Endothelial cell of umbilical vein (primary cell): ENCODE measurements at regions not wholly inside any gene's neighbourhood (a gene's known extent, or its start where the extent isn't known, plus 50 kb on each side); places are given as distances from the start of the nearest gene placed in this dataset.

ENCODE experiments used
- BruUV-seq: library from RNA; stranded (reverse); fragments of 400-500 nt; replicated peaks from 2 replicates; lab custom pipeline; 2021; lab: Mats Ljungman, UMichigan
- CTCF ChIA-PET: fragments of 300-600, 350-600 bp; sonication (Branson Sonifier 250); formaldehyde crosslinking; loops from one replicate; lab custom pipeline; 2021; ENCODE audit warnings: antibody characterized with exemption, inconsistent platforms; lab: Charles Lee
- POLR2A ChIA-PET: fragments of 300-600, 350-600 bp; sonication (Branson Sonifier 250); formaldehyde crosslinking; loops from one replicate; lab custom pipeline; 2021; ENCODE audit warnings: antibody characterized with exemption, inconsistent platforms; lab: Charles Lee
- DNase-seq: peaks from one replicate; pipeline ENCODE4 v3.0.0-alpha.2; 2011; ENCODE audit warnings: low read depth, low spot score
- FAIRE-seq: peaks from 2 replicates; lab custom pipeline; 2011; peaks lifted over from hg19 to GRCh38; lab: Jason Lieb, UNC
- H2AFZ ChIP-seq: 2 replicates; pipeline ENCODE4 v1.6.0; 2012; ENCODE audit warnings: low read depth, low read length, control low read depth, inconsistent platforms
- H3K27ac ChIP-seq: 2 replicates; pipeline ENCODE4 v1.5.1; 2011; ENCODE audit warnings: low read depth, mild to moderate bottlenecking, control low read depth, low read length, moderate library complexity; ENCODE audit not compliant: insufficient read depth
- H3K27me3 ChIP-seq, 2 experiments: 2 replicates each; pipeline versions ENCODE4 v1.6.0 to v1.6.1; 2011; ENCODE audit warnings: low read length in 2 of 2, mixed read lengths in 1 of 2; ENCODE audit not compliant: control insufficient read depth in 2 of 2, insufficient read depth in 2 of 2
- H3K36me3 ChIP-seq, 2 experiments: 2 replicates in 1 of 2; 3 replicates in 1 of 2; pipeline ENCODE4 v1.5.1; 2011; ENCODE audit warnings: low read length in 2 of 2, mild to moderate bottlenecking in 1 of 2, moderate library complexity in 1 of 2; ENCODE audit not compliant: control insufficient read depth in 2 of 2, insufficient read depth in 2 of 2; ENCODE audit errors: extremely low read depth in 1 of 2
- H3K4me1 ChIP-seq: 3 replicates; pipeline ENCODE4 v1.5.1; 2011; ENCODE audit warnings: mild to moderate bottlenecking, low read length; ENCODE audit not compliant: control insufficient read depth, insufficient read depth; ENCODE audit errors: extremely low read depth
- H3K4me2 ChIP-seq: 2 replicates; pipeline ENCODE4 v1.6.1; 2011; ENCODE audit warnings: low read length, control low read depth, mixed read lengths; ENCODE audit not compliant: insufficient read depth
- H3K4me3 ChIP-seq, 3 experiments: fragments of 200-600 bp in 1 of 3; sonication (generic), shearing (Covaris generic) in 1 of 3; replicated peaks in 1 of 3; 2 replicates each; pipeline ENCODE4 v1.5.1; 2011 to 2016; ENCODE audit warnings: control low read depth in 3 of 3, low read length in 3 of 3, mild to moderate bottlenecking in 2 of 3, inconsistent platforms in 1 of 3, low read depth in 1 of 3, moderate library complexity in 1 of 3; ENCODE audit not compliant: insufficient read depth in 1 of 3
- H3K79me2 ChIP-seq: 2 replicates; pipeline ENCODE4 v1.6.0; 2012; ENCODE audit warnings: low read length, inconsistent platforms; ENCODE audit not compliant: control insufficient read depth, insufficient read depth
- H3K9ac ChIP-seq: replicated peaks from 2 replicates; pipeline ENCODE3; 2011; ENCODE audit warnings: low read length, control low read depth; ENCODE audit not compliant: insufficient read depth; ENCODE audit errors: extremely low read depth
- H3K9me1 ChIP-seq: replicated peaks from 3 replicates; pipeline ENCODE4 v1.6.0; 2011; ENCODE audit warnings: mild to moderate bottlenecking, low read length; ENCODE audit not compliant: control insufficient read depth, insufficient read depth; ENCODE audit errors: extremely low read depth
- H3K9me3 ChIP-seq: replicated peaks from 2 replicates; pipeline ENCODE4 v1.5.1; 2012; ENCODE audit warnings: low read length, inconsistent platforms; ENCODE audit not compliant: control insufficient read depth, insufficient read depth
- H4K20me1 ChIP-seq: replicated peaks from 2 replicates; pipeline ENCODE3; 2011; ENCODE audit warnings: mild to moderate bottlenecking, low read length; ENCODE audit not compliant: control insufficient read depth, insufficient read depth; ENCODE audit errors: extremely low read depth
- EZH2 ChIP-seq: IDR thresholded peaks from 2 replicates; pipeline ENCODE4 v1.6.1; 2012; ENCODE audit warnings: borderline replicate concordance, low read depth, mild to moderate bottlenecking, moderate library complexity, low read length, inconsistent platforms; ENCODE audit not compliant: severe bottlenecking
- FOS ChIP-seq: IDR thresholded peaks from 2 replicates; pipeline ENCODE4 v1.6.1; 2011; ENCODE audit warnings: mild to moderate bottlenecking, low read length, moderate library complexity, borderline replicate concordance; ENCODE audit not compliant: insufficient read depth
- GATA2 ChIP-seq: IDR thresholded peaks from 2 replicates; pipeline ENCODE4 v1.7.0; 2011; ENCODE audit warnings: low read depth, mild to moderate bottlenecking, moderate library complexity, mixed read lengths, low read length; ENCODE audit not compliant: insufficient read length, insufficient read depth
- JUN ChIP-seq: IDR thresholded peaks from 2 replicates; pipeline ENCODE4 v1.6.1; 2011; ENCODE audit warnings: borderline replicate concordance, low read depth; ENCODE audit not compliant: insufficient read length, insufficient read depth
- MYC ChIP-seq: IDR thresholded peaks from one replicate; pipeline ENCODE4 v1.6.1; 2011; ENCODE audit warnings: mild to moderate bottlenecking, low read depth, low read length
- POLR2A ChIP-seq: IDR thresholded peaks from 2 replicates; pipeline ENCODE4 v1.6.1; 2012; ENCODE audit warnings: low read depth, mild to moderate bottlenecking, control low read depth, low read length
- POLR2AphosphoS5 ChIP-seq: IDR thresholded peaks from 2 replicates; pipeline ENCODE4 v1.6.1; 2012; ENCODE audit warnings: low read depth, mild to moderate bottlenecking, control low read depth, low read length, moderate library complexity; ENCODE audit not compliant: insufficient read depth
- dilution Hi-C: fragments of 300-500 bp; cut with MboI; formaldehyde crosslinking; loops from one replicate; pipeline ENCODE4 v1.15.0; 2019; ENCODE audit warnings: low sequenced_read_pairs; ENCODE audit not compliant: extremely low pct_ligation_motif_present
- intact Hi-C: fragments of 100-400 bp; cut with micrococcal nuclease; formaldehyde crosslinking; loops from one replicate; pipeline ENCODE4 v1.10.0; 2022
- TF ChIP-seq, protein P1 (sequence below): IDR thresholded peaks from 2 replicates; pipeline ENCODE4 v1.6.1; 2011; ENCODE audit not compliant: insufficient read depth, insufficient read length
- TF ChIP-seq, protein P2 (sequence below), 2 donors: IDR thresholded peaks; 1 replicate in 1 of 2; 2 replicates in 1 of 2; pipeline ENCODE4 v1.5.1; 2011; ENCODE audit warnings: low read length in 2 of 2, mild to moderate bottlenecking in 2 of 2, moderate library complexity in 2 of 2, control low read depth in 1 of 2, inconsistent platforms in 1 of 2, low read depth in 1 of 2; ENCODE audit not compliant: insufficient read depth in 1 of 2; ENCODE audit errors: extremely low read depth in 1 of 2

DNA sequence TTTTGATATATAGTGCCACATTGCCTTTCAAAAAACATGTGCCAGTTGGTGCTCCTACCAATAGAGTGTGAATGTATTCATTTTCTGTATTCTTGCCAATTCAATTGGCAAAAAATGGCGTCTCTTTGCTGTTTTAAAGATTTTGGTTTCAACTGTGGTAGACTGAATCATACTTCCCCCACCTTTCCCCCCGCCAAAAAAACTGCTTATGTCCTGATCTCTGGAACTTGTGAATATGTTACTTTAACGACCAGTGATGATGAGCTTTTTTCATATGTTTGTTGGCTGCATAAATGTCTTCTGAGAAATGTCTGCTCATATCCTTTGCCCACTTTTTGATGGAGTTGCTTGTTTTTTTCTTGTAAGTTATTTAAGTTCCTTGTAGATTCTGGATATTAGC lies 325.1 kb upstream of the KCNJ16 start:
- Histone ChIP-seq H3K9me1 (no peaks in the 10 kb centered on the region), H3K4me3 (no peak overlapping the region), H3K4me1 (no peaks in the 10 kb centered on the region), H4K20me1 (no peaks in the 10 kb centered on the region), H3K27ac (no peak overlapping the region), H2AFZ (no peak overlapping the region), H3K9ac (no peak overlapping the region), H3K9me3 (no peaks in the 10 kb centered on the region), H3K27me3 (no peaks in the 10 kb centered on the region), H3K79me2 (no peaks in the 10 kb centered on the region), H3K4me2 (no peak overlapping the region), H3K36me3 (no peaks in the 10 kb centered on the region)
- intact Hi-C loops (no loop called here), dilution Hi-C loops (no loop called here)
- ChIA-PET POLR2A (no interaction called here), CTCF (no interaction called here)
- FAIRE-seq (no peak), DNase-seq (no peak)
- no peak for TF ChIP-seq MYC
- TF ChIP-seq, protein P1, sequence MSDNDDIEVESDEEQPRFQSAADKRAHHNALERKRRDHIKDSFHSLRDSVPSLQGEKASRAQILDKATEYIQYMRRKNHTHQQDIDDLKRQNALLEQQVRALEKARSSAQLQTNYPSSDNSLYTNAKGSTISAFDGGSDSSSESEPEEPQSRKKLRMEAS, result no peak
- no peak for TF ChIP-seq FOS
- TF ChIP-seq, protein P2, sequence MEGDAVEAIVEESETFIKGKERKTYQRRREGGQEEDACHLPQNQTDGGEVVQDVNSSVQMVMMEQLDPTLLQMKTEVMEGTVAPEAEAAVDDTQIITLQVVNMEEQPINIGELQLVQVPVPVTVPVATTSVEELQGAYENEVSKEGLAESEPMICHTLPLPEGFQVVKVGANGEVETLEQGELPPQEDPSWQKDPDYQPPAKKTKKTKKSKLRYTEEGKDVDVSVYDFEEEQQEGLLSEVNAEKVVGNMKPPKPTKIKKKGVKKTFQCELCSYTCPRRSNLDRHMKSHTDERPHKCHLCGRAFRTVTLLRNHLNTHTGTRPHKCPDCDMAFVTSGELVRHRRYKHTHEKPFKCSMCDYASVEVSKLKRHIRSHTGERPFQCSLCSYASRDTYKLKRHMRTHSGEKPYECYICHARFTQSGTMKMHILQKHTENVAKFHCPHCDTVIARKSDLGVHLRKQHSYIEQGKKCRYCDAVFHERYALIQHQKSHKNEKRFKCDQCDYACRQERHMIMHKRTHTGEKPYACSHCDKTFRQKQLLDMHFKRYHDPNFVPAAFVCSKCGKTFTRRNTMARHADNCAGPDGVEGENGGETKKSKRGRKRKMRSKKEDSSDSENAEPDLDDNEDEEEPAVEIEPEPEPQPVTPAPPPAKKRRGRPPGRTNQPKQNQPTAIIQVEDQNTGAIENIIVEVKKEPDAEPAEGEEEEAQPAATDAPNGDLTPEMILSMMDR (IDR thresholded peaks at IDR 0.05; ENCODE audit: extremely low read depth in 1 of 2, insufficient read depth in 1 of 2, low read depth in 1 of 2, low read length in 2 of 2), result no peak
- TF ChIP-seq POLR2A, result no peak
- no peak for TF ChIP-seq EZH2
- TF ChIP-seq GATA2, result no peak
- TF ChIP-seq POLR2AphosphoS5, result no peak
- no peak for TF ChIP-seq JUN
- BruUV-seq, result no TSS peak
